Fibroblast of mammary gland (primary cell): ENCODE measurements at regions not wholly inside any gene's neighbourhood (a gene's known extent, or its start where the extent isn't known, plus 50 kb on each side); places are given as distances from the start of the nearest gene placed in this dataset.

ENCODE experiments used
- DNase-seq: peaks from one replicate; pipeline ENCODE4 v3.0.0-alpha.2; 2010; ENCODE audit warnings: low read depth
- H3K4me3 ChIP-seq: 2 replicates; pipeline ENCODE4 v1.5.1; 2011; ENCODE audit warnings: low read depth, mild to moderate bottlenecking, low read length, moderate library complexity; ENCODE audit not compliant: control insufficient read depth
- CTCF ChIP-seq: conservative IDR thresholded peaks from 2 replicates; pipeline ENCODE4 v1.5.1; 2011; ENCODE audit warnings: low read depth, low read length, inconsistent platforms; ENCODE audit not compliant: control insufficient read depth, insufficient read depth

GRCh38 chr11:28739489-28740280 lies 631.5 kb downstream of the METTL15 start:
- no peak for DNase-seq
- no peak for TF ChIP-seq CTCF
- no peak overlapping the region for H3K4me3 ChIP-seq

DNA sequence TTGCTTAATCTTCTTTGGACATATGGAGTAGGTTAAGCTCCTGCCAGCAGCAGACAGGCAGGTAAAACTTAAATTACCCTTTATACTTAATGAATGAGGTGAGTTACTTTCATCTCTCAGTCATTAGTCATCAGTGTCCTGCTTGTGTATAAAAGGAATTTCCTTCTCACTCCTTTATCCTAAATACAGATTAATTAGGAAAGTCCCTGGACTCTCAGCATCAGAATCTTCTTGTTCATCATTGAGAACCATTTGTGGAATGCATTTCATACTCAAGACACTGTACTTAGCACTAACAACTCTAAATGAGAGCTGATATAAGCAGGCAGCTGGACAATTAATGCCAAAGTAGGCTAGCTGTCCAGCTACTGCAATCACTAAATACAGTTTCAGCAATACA lies 630.4 kb downstream of the METTL15 start:
- no peak for DNase-seq
- no peak for TF ChIP-seq CTCF
- no peak overlapping the region for H3K4me3 ChIP-seq

GRCh38 chr11:28736256-28736655 lies 628.1 kb downstream of the METTL15 start:
- TF ChIP-seq CTCF = no peak
- DNase-seq = no peak
- no peak overlapping the region for H3K4me3 ChIP-seq

DNA sequence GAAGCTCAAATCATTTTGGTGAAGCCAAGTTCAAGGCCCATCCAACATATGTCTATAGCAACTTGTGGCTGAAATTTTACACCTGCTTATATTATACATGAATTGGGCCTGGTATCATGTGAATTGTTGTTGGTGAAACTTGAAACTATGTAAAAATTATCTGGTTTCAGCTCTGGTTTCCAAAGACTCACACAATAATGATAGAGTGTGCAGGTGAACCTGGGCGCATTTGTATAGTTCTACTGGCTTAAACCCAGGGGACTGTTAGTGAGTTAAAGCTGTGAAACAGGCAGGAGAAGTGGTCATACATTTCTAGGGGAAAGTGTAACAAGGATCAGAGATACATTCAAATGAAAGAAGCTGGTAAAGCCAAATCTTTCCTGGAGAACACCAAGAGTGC lies 627.3 kb downstream of the METTL15 start:
- no peak overlapping the region for H3K4me3 ChIP-seq
- no peak for DNase-seq
- TF ChIP-seq CTCF = no peak

- TF ChIP-seq CTCF = no peak
- H3K4me3 ChIP-seq = no peak overlapping the region
- no peak for DNase-seq
These were observed 622.7 kb downstream of the METTL15 start for GRCh38 chr11:28730889-28731288.

- H3K4me3 ChIP-seq = no peak overlapping the region
- TF ChIP-seq CTCF = no peak
- no peak for DNase-seq
These were observed 622.1 kb downstream of the METTL15 start for GRCh38 chr11:28730336-28730735.
